ENCODE measurements at regions not wholly inside any gene's neighbourhood (a gene's known extent, or its start where the extent isn't known, plus 50 kb on each side); places are given as distances from the start of the nearest gene placed in this dataset.

DNA sequence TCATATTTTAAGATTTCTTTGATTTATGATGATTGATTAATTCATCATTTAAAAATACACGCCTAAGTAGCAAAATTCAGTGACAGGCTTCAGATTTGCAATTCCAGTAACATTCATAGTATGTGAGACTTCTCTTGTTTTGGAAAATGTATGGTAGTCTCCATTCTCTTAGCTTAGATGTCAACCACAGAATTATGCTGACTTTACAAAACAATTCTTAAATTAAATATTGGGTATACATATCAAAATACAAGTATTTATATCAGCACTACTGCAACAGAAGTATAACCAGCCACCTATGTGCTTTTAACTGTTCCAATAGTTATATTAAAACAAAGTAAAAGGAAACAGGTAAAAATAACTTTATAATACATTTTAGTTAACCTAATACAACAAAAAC, 1328.6 kb upstream of the ADGRL2 start:
- ChIA-PET CTCF (ENCODE audit: partially characterized antibody) (no interaction called here), POLR2A (ENCODE audit: partially characterized antibody) (no interaction called here)
- Histone ChIP-seq H3K79me1 (ENCODE audit: low read depth, low read length) (no peaks in the 10 kb centered on the region), H3K4me2 (ENCODE audit: insufficient read depth in 1 of 2, low read depth in 2 of 2, low read length in 2 of 2) (no peak overlapping the region), H2BK12ac (ENCODE audit: low read depth, low read length) (no peak overlapping the region), H3K14ac (ENCODE audit: insufficient read length) (no peak overlapping the region), H3K9me3 (ENCODE audit: insufficient read depth in 2 of 2, low read depth in 1 of 2, low read length in 1 of 2) (no peaks in the 10 kb centered on the region), H3K27me3 (replicated peaks in 1 of 4; ENCODE audit: control insufficient read depth in 3 of 4, extremely low read depth in 1 of 4, insufficient read depth in 3 of 4, low read length in 3 of 4) (no peaks in the 10 kb centered on the region), H4K5ac (ENCODE audit: insufficient read length, low read depth, low read length) (no peak overlapping the region), H3K23ac (ENCODE audit: insufficient read length) (no peak overlapping the region), H2BK120ac (replicated peaks; ENCODE audit: low read depth, low read length) (no peak overlapping the region), H2BK20ac (ENCODE audit: low read length) (no peak overlapping the region), H3K4me1 (replicated peaks in 1 of 4; ENCODE audit: control insufficient read depth in 3 of 4, insufficient read depth in 4 of 4, low read length in 3 of 4) (no peaks in the 10 kb centered on the region), H2BK15ac (ENCODE audit: low read length) (no peak overlapping the region), H3K18ac (ENCODE audit: extremely low read depth, low read length) (no peak overlapping the region), H4K91ac (replicated peaks; ENCODE audit: insufficient read length, low read length) (no peak overlapping the region), H3K23me2 (ENCODE audit: low read depth, low read length) (no peaks in the 10 kb centered on the region), H3K36me3 (ENCODE audit: control insufficient read depth in 2 of 4, insufficient read depth in 4 of 4, low read length in 3 of 4) (no peaks in the 10 kb centered on the region), H3K4me3 (ENCODE audit: extremely low read depth in 1 of 4, insufficient read depth in 2 of 4, low read depth in 3 of 4, low read length in 4 of 4) (no peak overlapping the region), H4K20me1 (replicated peaks in 1 of 2; ENCODE audit: control insufficient read depth in 1 of 2, insufficient read depth in 2 of 2, low read length in 2 of 2) (no peaks in the 10 kb centered on the region), H3K4ac (replicated peaks; ENCODE audit: insufficient read length, low read depth, low read length) (no peak overlapping the region), H3K27ac (ENCODE audit: low read depth, low read length) (no peak overlapping the region), H2AFZ (ENCODE audit: low read length) (no peak overlapping the region), H4K8ac (ENCODE audit: extremely low read depth, insufficient read depth, low read length) (no peak overlapping the region), H3K9ac (replicated peaks in 1 of 4; ENCODE audit: extremely low read depth in 1 of 4, low read depth in 3 of 4, low read length in 3 of 4) (no peak overlapping the region), H3K79me2 (ENCODE audit: control insufficient read depth in 1 of 2, insufficient read depth in 2 of 2, low read length in 2 of 2) (no peaks in the 10 kb centered on the region), H3K56ac (replicated peaks; ENCODE audit: insufficient read length, low read depth, low read length) (no peak overlapping the region), H2BK5ac (ENCODE audit: low read depth, low read length) (no peak overlapping the region), H2AK5ac (ENCODE audit: low read depth, low read length) (no peak overlapping the region)
- FAIRE-seq, result no peak
- no peak for DNase-seq (ENCODE audit: low read depth in 1 of 2, low spot score in 2 of 2)
- 96% methylated on average over 1 of the region's 1 CpG; no CpG with 5 or more reads in 1 of the 2 experiments for WGBS, 2 experiments (ENCODE audit: extremely low coverage in 1 of 2, insufficient coverage in 1 of 2, insufficient read length in 1 of 2, insufficient replicate concordance in 2 of 2, low coverage in 1 of 2, low lambda C conversion rate in 2 of 2, missing lambda C conversion rate in 1 of 2)
- no peak for TF ChIP-seq JUN (IDR thresholded peaks at IDR 0.05; ENCODE audit: low read depth, low read length)

All from H1 (cell line).